DOHH2 (cell line): ENCODE measurements at regions not wholly inside any gene's neighbourhood (a gene's known extent, or its start where the extent isn't known, plus 50 kb on each side); places are given as distances from the start of the nearest gene placed in this dataset.

Experiments
- CTCF ChIP-seq: fragments of 200-600 bp; sonication (generic); IDR thresholded peaks from one replicate; pipeline ENCODE4 v1.5.1; 2014; ENCODE audit warnings: antibody characterized with exemption, mild to moderate bottlenecking, low read depth, low read length; ENCODE audit not compliant: poor library complexity, severe bottlenecking
- EZH2phosphoT487 ChIP-seq: fragments of 200-600 bp; sonication (generic); IDR thresholded peaks from 2 replicates; pipeline ENCODE4 v1.6.1; 2017; ENCODE audit warnings: borderline replicate concordance, mild to moderate bottlenecking, antibody characterized with exemption, low read length, moderate library complexity, mixed read lengths

- TF ChIP-seq CTCF, result no peak
- TF ChIP-seq EZH2phosphoT487, result no peak
Measured at GRCh38 chr4:64876021-64876420, 466.8 kb upstream of the TECRL start.
